Vagina (tissue), 2 donors: ENCODE measurements at regions not wholly inside any gene's neighbourhood (a gene's known extent, or its start where the extent isn't known, plus 50 kb on each side); places are given as distances from the start of the nearest gene placed in this dataset.

Source experiments
- CTCF ChIP-seq, 3 experiments: fragments of 450-650 bp in 2 of 3; fragments of 200-600 bp in 1 of 3; sonication (generic) in 1 of 3; IDR thresholded peaks; one replicate each; pipeline ENCODE4 v1.5.1; 2017 to 2019; ENCODE audit warnings: antibody characterized with exemption in 3 of 3, mild to moderate bottlenecking in 2 of 3, moderate library complexity in 2 of 3
- POLR2A ChIP-seq, 2 donors: fragments of 450-650 bp; IDR thresholded peaks; one replicate each; pipeline ENCODE4 v1.6.1; 2017; ENCODE audit warnings: antibody characterized with exemption in 2 of 2, mild to moderate bottlenecking in 2 of 2, moderate library complexity in 2 of 2
- POLR2AphosphoS5 ChIP-seq, 2 donors: sonication (generic); formaldehyde crosslinking; IDR thresholded peaks; one replicate each; pipeline ENCODE4 v1.9.0; 2017; ENCODE audit warnings: antibody characterized with exemption in 2 of 2, mild to moderate bottlenecking in 2 of 2, low read depth in 1 of 2; ENCODE audit not compliant: insufficient read depth in 1 of 2

GRCh38 chr6:166683477-166683876 is 56.4 kb upstream of the RPS6KA2 start:
- no peak for TF ChIP-seq CTCF (IDR thresholded peaks at IDR 0.05)
- no peak for TF ChIP-seq POLR2A (IDR thresholded peaks at IDR 0.05)
- no peak for TF ChIP-seq POLR2AphosphoS5 (IDR thresholded peaks at IDR 0.05; ENCODE audit: insufficient read depth in 1 of 2, low read depth in 1 of 2)
